Activated CD4-positive, alpha-beta T cell treated with anti-CD3 and anti-CD28 coated beads, Interleukin-2, amount 10 ng/mL, durations not matched to agents 7 days and 5 days (primary cell): ENCODE measurements at regions not wholly inside any gene's neighbourhood (a gene's known extent, or its start where the extent isn't known, plus 50 kb on each side); places are given as distances from the start of the nearest gene placed in this dataset.

Source experiments
- CTCF ChIA-PET: fragments of 350-600 bp; sonication (Branson Sonifier 250); formaldehyde crosslinking; loops from one replicate; lab custom pipeline; 2021; ENCODE audit warnings: antibody characterized with exemption; lab: Charles Lee
- POLR2A ChIA-PET: fragments of 350-600 bp; sonication (Branson Sonifier 250); formaldehyde crosslinking; loops from one replicate; lab custom pipeline; 2021; ENCODE audit warnings: antibody characterized with exemption; lab: Charles Lee
- DNase-seq: peaks from one replicate; pipeline ENCODE4 v3.0.0-alpha.2; 2020
- H3K27ac Mint-ChIP-seq: one replicate; pipeline ENCODE4 v1.8.0; 2021; ENCODE audit warnings: mild to moderate bottlenecking, moderate library complexity, mixed read lengths
- H3K27me3 Mint-ChIP-seq: one replicate; pipeline ENCODE4 v1.8.0; 2021; ENCODE audit warnings: mixed read lengths
- H3K36me3 Mint-ChIP-seq: one replicate; pipeline ENCODE4 v1.8.0; 2021; ENCODE audit warnings: low read depth, mixed read lengths
- H3K4me1 Mint-ChIP-seq: one replicate; pipeline ENCODE4 v1.8.0; 2021; ENCODE audit warnings: mixed read lengths
- H3K4me3 Mint-ChIP-seq: one replicate; pipeline ENCODE4 v1.8.0; 2021; ENCODE audit warnings: mild to moderate bottlenecking, moderate library complexity, mixed read lengths
- H3K9me3 Mint-ChIP-seq: one replicate; pipeline ENCODE4 v1.8.0; 2021; ENCODE audit warnings: mixed read lengths

DNA sequence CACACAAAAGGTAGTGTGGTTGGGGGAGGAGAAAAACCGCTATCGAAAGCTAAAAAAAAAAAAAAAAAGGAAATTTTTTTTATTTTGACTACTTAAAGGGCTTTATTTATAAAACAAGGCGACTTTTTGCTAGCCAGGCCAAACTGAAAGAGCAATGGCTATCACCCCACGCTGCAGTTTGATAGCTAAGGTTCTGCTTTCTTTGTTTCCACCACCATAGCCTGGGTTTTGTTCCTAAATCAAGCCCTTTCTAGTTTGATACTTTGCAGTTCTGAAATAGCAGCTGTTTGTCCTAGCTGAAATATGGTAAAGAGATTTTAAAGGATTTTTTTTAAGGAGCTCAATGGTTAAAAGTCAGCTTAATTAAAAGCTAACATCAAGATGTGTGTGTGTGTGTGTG lies 67.4 kb upstream of the ABCA12 start:
- DNase-seq = no peak
- no peak overlapping the region for H3K4me3 Mint-ChIP-seq
- no peaks in the 10 kb centered on the region for H3K36me3 Mint-ChIP-seq
- H3K27ac Mint-ChIP-seq = no peak overlapping the region
- no peaks in the 10 kb centered on the region for H3K4me1 Mint-ChIP-seq
- ChIA-PET POLR2A (no interaction called here), CTCF (no interaction called here)
- H3K27me3 Mint-ChIP-seq = no peaks in the 10 kb centered on the region
- H3K9me3 Mint-ChIP-seq = peaks cover 8% of the 10 kb centered on the region

DNA sequence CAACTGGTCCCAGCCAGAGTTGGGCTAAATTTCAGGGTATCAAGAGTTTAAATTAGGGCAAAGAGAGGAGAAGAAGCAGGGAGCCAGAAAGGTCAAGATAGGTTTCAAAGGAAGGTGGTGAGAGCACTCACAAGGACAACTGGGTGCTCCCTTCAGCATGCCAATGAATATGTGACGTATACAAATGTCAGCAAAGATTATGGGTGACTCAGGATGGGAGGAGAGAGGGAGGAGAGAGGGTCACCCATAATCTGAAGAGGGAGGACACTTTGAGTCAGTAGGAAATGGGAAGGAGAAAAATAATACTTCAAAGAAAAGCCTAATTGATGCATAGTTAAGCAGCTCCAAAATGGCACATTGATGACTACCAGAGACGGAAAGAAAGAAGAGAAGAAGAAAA lies 53.1 kb upstream of the ABCA12 start:
- POLR2A ChIA-PET = no interaction called here
- no peak overlapping the region for H3K27ac Mint-ChIP-seq
- no peaks in the 10 kb centered on the region for H3K27me3 Mint-ChIP-seq

DNA sequence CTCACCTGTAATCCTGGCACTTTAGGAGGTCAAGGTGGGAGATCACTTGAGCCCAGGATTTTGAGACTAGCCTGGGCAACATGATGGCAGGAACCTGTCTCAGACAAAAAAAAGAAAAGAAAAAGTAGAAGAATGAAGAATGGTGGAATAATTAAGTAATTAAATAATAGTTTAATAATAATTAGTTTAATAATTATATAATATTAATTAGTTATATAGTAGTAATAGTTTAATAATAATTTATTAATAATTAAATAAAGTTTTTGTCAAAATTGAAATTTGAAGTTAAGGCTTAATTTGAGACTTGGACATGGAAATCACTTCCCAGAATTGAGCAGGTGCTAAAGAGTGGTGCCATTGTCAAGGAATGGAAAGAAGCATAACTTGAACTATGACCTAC lies 52.2 kb upstream of the ABCA12 start:
- ChIA-PET POLR2A (no interaction called here), CTCF (no interaction called here)
- H3K9me3 Mint-ChIP-seq = no peaks in the 10 kb centered on the region
- no peaks in the 10 kb centered on the region for H3K4me1 Mint-ChIP-seq
- H3K27me3 Mint-ChIP-seq = no peaks in the 10 kb centered on the region
- DNase-seq = no peak
- H3K4me3 Mint-ChIP-seq = no peak overlapping the region
- H3K27ac Mint-ChIP-seq = no peak overlapping the region
- no peaks in the 10 kb centered on the region for H3K36me3 Mint-ChIP-seq

More for the DNA sequence above, 53.1 kb upstream of the ABCA12 start:
- H3K36me3 Mint-ChIP-seq = no peaks in the 10 kb centered on the region
- no peak overlapping the region for H3K4me3 Mint-ChIP-seq
- H3K9me3 Mint-ChIP-seq = no peaks in the 10 kb centered on the region
- DNase-seq = no peak
- CTCF ChIA-PET = no interaction called here
- H3K4me1 Mint-ChIP-seq = no peaks in the 10 kb centered on the region

DNA sequence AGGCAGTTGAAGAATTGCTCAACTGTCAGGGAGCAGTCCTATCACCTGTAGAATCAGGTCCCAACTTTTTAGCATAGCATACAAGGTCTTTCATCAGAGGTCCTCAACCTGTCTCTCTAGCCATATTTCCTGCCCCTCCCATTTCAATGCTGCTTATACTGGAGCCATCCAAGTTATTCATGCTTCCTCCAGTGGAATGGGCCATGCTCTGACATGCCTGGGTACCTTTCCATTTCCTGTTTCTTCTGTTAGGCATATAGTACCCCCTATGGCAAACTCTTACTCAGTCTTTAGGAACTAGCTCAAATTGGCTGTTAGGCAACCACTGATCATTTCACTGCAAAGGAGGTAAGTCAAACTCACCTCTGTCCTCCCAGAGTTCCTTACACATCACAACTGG lies 51.0 kb upstream of the ABCA12 start:
- Mint-ChIP-seq H3K27me3 (no peaks in the 10 kb centered on the region), H3K9me3 (no peaks in the 10 kb centered on the region), H3K4me3 (no peak overlapping the region), H3K36me3 (no peaks in the 10 kb centered on the region), H3K27ac (no peak overlapping the region), H3K4me1 (no peaks in the 10 kb centered on the region)
- DNase-seq = no peak
- ChIA-PET POLR2A (no interaction called here), CTCF (interaction anchor here (0.6 kb wide), 1 partner anchor 145 kb away, joined by 3 read pairs; no protein-coding TSS in a partner anchor)
